GM19438 (cell line): ENCODE measurements at regions not wholly inside any gene's neighbourhood (a gene's known extent, or its start where the extent isn't known, plus 50 kb on each side); places are given as distances from the start of the nearest gene placed in this dataset.

Source experiments
- ATAC-seq: cut with Tn5 transposase; IDR thresholded peaks from one replicate; pipeline ENCODE4 v1.9.1; 2021; ENCODE audit warnings: low read depth; ENCODE audit not compliant: unreplicated experiment

DNA sequence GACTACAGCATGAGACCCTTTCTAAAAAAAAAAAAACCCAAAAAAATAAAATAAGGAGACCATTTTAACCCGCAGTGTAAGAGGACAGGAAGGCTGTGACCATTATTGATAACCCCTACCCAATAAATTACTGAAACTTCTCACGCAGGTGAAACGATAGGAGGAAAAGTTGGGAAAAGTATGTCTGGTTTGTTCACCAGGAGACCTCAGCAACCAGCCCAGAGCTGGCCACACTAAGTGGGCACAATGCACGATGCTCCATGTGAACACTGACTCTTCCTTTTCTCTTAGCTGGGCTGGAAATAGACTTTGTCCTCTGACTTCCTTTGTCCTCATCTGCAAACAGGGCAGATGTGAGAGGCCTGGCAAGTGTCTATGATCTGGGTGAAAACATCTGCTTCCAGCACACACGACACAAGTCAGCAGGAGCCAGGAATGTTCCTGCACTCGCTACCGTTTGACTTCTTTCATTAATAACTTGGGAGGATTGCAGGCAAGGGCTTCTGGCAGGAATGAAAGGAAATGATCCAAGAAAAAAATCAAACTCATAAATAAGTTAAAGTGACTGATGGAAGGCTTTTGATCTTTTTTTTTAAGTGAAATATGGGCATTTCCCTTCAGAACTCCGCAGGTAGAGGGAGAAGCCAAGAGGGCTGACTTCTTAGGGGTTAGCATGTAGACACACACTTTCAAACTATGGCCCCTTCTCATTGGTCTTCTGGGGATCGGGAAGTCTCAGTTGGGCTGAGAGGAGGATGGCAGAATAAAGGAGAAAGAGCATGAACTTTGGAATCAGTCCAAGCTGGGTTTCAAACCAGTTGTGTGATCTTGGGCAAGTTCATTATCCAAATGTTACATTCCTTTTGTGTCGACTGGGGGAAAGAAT lies 137.4 kb upstream of the MYCN start:
- ATAC-seq, result no peak

DNA sequence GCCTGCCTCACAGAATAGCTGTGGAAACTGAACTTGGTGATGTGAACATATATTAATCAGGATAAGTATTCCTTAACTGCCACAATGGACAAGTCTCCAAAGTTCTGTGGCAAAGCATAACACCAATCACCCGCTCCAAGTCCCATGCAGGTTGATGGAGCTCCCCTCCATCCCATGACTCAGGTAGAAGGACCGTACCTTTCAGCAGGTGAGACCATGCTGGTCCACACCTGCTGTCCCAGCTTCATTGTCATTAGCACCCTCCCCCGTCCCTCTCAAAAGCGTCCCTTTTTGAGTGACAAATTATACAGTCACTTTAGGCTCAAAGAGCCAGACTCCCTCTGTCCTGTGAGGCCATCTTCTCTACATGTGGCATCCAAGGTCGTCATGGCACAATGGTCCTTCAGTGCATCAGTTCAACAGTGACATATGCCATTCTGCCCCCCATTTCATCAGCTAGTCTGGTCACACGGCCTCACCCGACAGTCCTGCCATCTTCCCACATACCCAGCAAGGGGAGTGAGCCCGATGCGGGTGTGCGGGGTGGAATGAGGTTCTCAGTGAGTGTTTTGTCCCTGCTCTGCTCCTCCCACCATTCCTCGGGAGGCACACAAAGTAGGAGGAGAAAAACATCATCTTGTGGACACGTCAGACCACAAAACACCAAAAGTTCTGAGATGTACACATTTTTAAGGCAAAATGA lies 136.7 kb upstream of the MYCN start:
- ATAC-seq, result no peak

DNA sequence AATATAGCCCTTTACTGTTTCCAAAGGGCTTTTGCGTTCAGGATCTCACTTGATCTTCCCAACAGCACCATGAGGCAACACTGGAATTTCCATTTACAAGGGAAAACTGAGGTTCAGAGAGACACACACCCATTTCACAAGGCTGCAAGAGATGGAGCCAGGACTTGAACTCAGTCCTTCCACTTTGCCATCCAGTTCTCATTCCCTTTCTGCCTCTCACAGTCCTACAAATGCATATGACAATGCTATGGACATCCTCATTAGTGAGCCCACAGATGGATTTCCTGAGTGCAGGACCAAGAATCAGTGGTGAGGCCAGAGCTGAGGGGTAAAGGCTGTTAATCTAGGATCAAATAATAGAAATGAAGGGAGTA lies 136.1 kb upstream of the MYCN start:
- ATAC-seq, result no peak

DNA sequence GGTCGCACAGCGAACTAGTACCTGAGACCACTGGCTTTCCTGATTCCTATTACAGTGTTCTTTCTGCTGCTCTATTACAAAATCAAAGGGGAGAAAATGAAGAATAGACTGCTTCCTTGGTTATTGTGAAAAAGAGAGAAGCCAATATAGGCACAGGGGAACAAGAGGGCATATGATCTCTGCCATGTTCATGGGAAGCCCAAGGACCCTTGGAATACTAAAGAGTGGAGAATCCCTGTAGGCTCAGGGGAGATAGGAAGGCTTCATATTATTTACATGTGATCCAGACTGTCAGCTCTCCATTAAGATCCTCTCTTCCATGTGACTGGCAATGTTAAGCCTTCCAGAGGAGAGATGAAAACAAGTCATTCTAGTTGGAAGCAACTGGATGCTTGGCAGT lies 135.7 kb upstream of the MYCN start:
- no peak for ATAC-seq

GRCh38 chr2:15805206-15805605 lies 135.1 kb upstream of the MYCN start:
- no peak for ATAC-seq

DNA sequence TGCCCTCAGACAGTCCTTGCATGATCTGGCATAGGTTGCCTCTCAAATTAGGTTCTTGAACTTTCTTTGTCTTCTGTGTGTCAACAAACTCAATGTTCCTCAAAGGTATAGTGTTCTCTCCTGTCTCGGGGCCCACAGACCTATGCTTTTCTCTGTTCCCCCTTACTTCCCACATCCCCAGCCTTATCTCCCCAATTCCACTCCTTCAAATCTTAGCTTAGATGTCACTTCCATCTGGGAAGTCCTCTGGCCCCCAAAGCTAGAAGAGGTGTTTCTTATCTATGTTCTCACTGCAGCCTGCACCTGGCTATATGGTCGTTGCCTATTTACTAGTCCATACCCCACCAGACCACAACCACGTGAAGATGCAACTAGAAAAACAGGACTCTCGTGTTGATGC lies 134.6 kb upstream of the MYCN start:
- ATAC-seq, result no peak

DNA sequence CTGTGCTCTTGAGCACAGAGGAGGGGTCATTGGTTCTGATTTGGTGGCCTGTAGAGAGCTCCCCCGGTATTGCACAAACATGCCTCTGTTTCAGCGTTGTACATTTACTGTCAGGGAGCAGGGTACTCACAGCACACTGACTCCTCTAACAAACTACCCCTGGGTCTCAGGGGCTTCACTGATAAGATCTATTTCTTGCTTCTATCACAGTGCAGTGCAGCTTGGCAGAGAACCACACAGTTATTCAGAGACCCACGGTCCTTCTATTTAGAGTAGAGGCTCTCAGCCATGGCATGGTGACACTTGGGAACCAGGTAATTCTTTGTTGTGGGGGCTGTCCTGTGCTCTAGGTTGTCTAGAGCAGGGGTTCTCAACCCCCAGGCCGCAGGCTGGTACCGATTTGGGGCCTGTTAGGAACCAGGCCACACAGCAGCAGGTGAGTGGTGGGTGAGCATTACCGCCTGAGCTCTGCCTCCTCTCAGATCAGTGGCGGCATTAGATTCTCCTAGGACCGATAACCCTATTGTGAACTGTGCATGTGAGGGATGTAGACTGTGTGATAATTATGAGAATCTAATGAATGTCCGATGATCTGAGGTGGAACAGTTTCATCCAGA lies 133.4 kb upstream of the MYCN start:
- ATAC-seq, result no peak

- no peak for ATAC-seq
Measured at GRCh38 chr2:15807418-15808203, 132.7 kb upstream of the MYCN start.

GRCh38 chr2:15808204-15808910 lies 132.0 kb upstream of the MYCN start:
- ATAC-seq, result no peak

GRCh38 chr2:15808944-15809343 lies 131.4 kb upstream of the MYCN start:
- no peak for ATAC-seq

- no peak for ATAC-seq
Measured at GRCh38 chr2:15809404-15809803, 130.9 kb upstream of the MYCN start.

GRCh38 chr2:15810477-15811150 lies 129.7 kb upstream of the MYCN start:
- no peak for ATAC-seq

DNA sequence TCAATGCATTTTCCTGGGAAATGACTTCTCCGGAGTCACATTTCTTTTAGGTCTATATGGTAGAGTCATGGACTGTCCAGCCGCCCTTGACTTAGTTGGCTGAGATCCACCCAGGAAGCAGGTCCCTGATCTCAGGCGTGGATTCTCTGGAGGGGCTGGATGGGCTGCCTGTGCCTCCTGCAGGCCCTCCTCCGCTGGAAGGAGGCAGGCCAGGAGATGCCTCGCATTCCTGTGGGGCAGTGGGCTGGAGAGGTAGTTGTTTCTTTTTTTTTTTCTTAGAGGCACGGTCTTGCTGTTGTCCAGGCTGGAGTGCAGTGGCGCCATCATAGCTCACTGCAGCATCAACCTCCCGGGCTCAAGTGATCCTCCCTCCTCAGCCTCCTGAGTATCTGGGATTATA lies 129.0 kb upstream of the MYCN start:
- no peak for ATAC-seq

DNA sequence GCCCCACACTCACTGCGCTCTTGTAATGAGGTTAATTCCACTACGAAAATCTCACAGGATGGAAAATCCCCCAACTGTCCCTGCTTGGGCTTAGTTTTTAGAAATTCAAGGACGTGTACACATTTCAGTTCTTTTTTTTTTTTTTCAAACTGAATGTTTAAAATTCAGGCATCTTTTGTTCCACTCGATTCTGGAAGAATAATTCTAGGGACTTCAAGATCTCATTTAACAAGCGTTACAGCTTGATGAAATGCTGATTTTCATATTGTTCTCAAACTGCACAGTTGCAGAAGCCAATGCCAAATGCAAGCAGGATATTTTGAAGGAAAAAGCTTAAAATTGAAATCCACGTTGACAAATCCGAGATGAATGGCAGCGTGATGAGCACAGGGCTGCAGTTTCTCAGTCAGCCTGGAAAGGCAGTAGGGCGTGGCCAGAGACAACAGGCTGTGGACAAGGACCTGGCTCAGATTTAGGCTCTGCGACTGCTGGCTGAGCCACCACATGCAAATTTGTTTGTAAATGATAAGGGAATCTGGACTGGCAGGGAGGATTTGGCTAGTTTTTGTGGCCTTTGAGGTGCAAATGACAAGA lies 128.1 kb upstream of the MYCN start:
- no peak for ATAC-seq

DNA sequence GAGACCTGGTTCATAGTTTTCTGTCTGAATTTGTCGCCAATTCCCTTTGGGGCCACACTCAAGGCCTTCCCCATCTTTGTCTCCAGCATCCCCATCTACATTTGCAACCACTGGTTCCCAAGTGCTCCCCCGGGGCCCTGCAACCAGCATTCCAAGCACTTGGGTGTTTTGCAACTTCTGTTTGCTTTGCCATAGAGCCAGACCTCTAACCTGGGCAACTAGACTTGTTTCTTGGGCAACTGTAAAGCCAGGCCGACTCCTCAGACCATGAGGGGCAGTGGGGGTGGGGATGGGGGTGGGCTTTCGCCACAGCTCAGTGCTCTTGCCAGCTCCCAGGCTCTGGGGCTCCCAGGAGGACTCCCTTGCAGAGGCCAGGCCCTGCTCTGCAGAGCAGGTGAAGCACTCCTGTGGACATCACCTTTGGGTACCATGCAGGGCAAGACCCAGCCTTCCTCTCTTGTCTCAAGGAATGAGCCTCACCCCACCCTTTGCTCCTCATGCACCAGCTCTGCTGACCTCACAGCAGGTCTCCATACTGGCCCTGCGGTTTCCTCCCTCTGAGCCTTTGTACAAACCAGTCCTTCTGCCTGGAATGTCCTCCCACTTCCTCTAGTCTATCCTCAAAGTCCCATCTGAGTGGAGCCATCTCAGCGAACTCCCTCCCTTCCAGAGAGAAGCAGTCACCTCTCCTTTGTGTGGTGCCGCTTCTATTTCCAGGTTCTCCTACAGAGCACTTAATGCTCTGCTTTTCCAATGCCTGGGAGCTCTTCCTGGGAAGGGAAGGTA lies 126.7 kb upstream of the MYCN start:
- ATAC-seq, result no peak

- no peak for ATAC-seq
Measured at GRCh38 chr2:15814403-15814802, 125.9 kb upstream of the MYCN start.

DNA sequence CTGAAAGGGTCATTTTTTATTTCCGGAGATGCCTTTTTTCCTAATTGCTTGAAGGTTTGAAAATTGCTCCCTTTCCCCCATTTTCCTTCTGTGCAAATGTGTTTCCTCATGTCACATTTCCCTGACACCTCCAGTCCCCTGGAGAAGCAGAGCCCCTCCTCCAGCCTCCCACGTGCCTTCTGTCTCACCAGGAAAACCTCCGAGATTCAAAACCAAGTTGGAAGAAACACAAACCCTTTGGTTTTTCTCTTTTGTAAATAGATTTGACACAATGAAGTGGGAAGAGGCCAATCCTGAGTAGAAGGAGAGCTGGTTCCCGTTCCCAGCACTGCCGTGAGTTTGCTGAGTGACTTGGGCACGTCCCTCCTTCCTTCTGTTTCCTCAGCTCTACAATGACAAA lies 125.4 kb upstream of the MYCN start:
- ATAC-seq, result no peak

- ATAC-seq, result no peak
Measured at GRCh38 chr2:15816226-15816625, 124.1 kb upstream of the MYCN start.
